Glutamatergic neuron (in vitro differentiated cells): ENCODE measurements at regions not wholly inside any gene's neighbourhood (a gene's known extent, or its start where the extent isn't known, plus 50 kb on each side); places are given as distances from the start of the nearest gene placed in this dataset.
A peak's percentile ranks its signal among the peaks of the same experiment; 100 is the strongest.

Experiments used
- DNase-seq: peaks from one replicate; pipeline ENCODE4 v3.0.0; 2022
- H3K27ac Mint-ChIP-seq: one replicate; pipeline ENCODE4 v1.8.0; 2020; ENCODE audit warnings: mild to moderate bottlenecking, mixed read lengths, inconsistent platforms; ENCODE audit not compliant: unreplicated experiment
- H3K27me3 Mint-ChIP-seq: one replicate; pipeline ENCODE4 v1.8.0; 2020; ENCODE audit warnings: mild to moderate bottlenecking, moderate library complexity, mixed read lengths, inconsistent platforms; ENCODE audit not compliant: unreplicated experiment
- H3K36me3 Mint-ChIP-seq: one replicate; pipeline ENCODE4 v1.8.0; 2020; ENCODE audit warnings: mild to moderate bottlenecking, mixed read lengths, inconsistent platforms; ENCODE audit not compliant: unreplicated experiment
- H3K4me1 Mint-ChIP-seq: one replicate; pipeline ENCODE4 v1.8.0; 2020; ENCODE audit warnings: mild to moderate bottlenecking, low read depth, mixed read lengths, inconsistent platforms; ENCODE audit not compliant: unreplicated experiment
- H3K4me3 Mint-ChIP-seq: one replicate; pipeline ENCODE4 v1.8.0; 2020; ENCODE audit warnings: mild to moderate bottlenecking, mixed read lengths, inconsistent platforms; ENCODE audit not compliant: unreplicated experiment
- H3K9me3 Mint-ChIP-seq: one replicate; pipeline ENCODE4 v1.8.0; 2020; ENCODE audit warnings: mild to moderate bottlenecking, moderate library complexity, mixed read lengths, inconsistent platforms; ENCODE audit not compliant: unreplicated experiment
- CTCF ChIP-seq: fragments of 200-600 bp; sonication (generic); IDR thresholded peaks from one replicate; pipeline ENCODE4 v1.5.0; 2021; ENCODE audit not compliant: partially characterized antibody, unreplicated experiment

DNA sequence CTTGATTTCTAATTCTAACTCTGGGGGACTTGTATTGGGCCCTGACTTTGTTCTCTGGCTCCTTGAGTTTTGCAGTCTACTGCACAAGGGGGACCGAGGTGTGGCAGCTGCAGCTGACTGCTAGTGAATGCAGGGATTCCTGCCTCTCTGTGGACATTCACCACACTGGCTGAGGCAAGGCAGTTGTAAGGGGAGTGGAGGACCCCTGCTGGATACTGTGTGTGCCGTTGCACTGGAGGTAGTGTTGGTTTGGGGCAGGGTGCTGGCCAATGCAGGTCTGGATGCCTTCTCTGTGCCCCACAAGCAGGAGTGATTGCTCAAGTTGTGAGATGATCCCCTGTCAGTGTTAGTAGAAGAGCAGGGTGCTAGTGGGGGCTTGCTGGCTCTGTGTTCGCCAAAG, 626.1 kb downstream of the SQOR start:
- no peak overlapping the region for H3K27ac Mint-ChIP-seq
- no peak overlapping the region for H3K4me3 Mint-ChIP-seq
- TF ChIP-seq CTCF, result no peak
- H3K36me3 Mint-ChIP-seq, result no peaks in the 10 kb centered on the region
- H3K9me3 Mint-ChIP-seq, result peaks cover 1% of the 10 kb centered on the region
- H3K27me3 Mint-ChIP-seq, result no peaks in the 10 kb centered on the region
- peak; percentile 10 for DNase-seq
- H3K4me1 Mint-ChIP-seq, result peaks cover 4% of the 10 kb centered on the region

- Mint-ChIP-seq H3K4me1 (peaks cover 16% of the 10 kb centered on the region), H3K36me3 (no peaks in the 10 kb centered on the region), H3K27me3 (no peaks in the 10 kb centered on the region), H3K27ac (peak overlapping the region; percentile 2), H3K9me3 (peaks cover 4% of the 10 kb centered on the region), H3K4me3 (no peak overlapping the region)
- DNase-seq, result no peak
- TF ChIP-seq CTCF, result no peak
Observed at GRCh38 chr15:46265664-46266347, 631.0 kb downstream of the SQOR start.

- Mint-ChIP-seq H3K4me1 (peaks cover 17% of the 10 kb centered on the region), H3K27me3 (no peaks in the 10 kb centered on the region), H3K9me3 (peaks cover 4% of the 10 kb centered on the region), H3K27ac (peak overlapping the region; percentile 84), H3K36me3 (no peaks in the 10 kb centered on the region), H3K4me3 (no peak overlapping the region)
- TF ChIP-seq CTCF, result no peak
- peak; percentile 26 for DNase-seq
Observed at GRCh38 chr15:46266661-46267060, 631.8 kb downstream of the SQOR start.

- TF ChIP-seq CTCF, result no peak
- Mint-ChIP-seq H3K4me3 (no peak overlapping the region), H3K4me1 (peaks cover 18% of the 10 kb centered on the region), H3K27me3 (no peaks in the 10 kb centered on the region), H3K27ac (no peak overlapping the region), H3K9me3 (peaks cover 4% of the 10 kb centered on the region), H3K36me3 (no peaks in the 10 kb centered on the region)
- no peak for DNase-seq
Observed at GRCh38 chr15:46270481-46271147, 635.8 kb downstream of the SQOR start.

DNA sequence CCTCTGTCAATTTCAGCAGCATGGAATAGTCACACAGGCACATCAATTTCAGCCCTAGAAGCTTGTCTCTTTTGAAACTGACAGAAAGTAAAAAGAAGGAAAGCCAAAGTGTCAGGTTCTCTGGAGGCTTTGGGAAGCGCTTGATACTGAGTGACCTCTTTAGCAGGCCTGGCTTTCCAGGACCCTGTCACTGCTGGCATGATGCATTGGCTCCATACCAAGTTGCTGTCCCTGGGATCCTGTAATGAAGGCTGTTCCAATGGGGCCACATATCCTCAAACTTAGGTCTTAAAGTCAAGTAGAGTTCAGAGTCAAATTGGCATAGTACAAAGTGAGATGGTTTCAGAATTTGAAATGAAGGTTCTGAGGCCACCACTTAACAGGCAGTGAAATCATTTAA, 640.9 kb downstream of the SQOR start:
- no peak for DNase-seq
- Mint-ChIP-seq H3K27ac (peak overlapping the region; percentile 60), H3K27me3 (peaks cover 8% of the 10 kb centered on the region), H3K9me3 (peaks cover 11% of the 10 kb centered on the region), H3K36me3 (no peaks in the 10 kb centered on the region), H3K4me1 (peaks cover 44% of the 10 kb centered on the region), H3K4me3 (no peak overlapping the region)
- TF ChIP-seq CTCF, result no peak
